Activated T-helper 17 cell treated with anti-CD3 and anti-CD28 coated beads, Interleukin-2, amount 50 U/mL, for 72 hours (primary cell): ENCODE measurements at regions not wholly inside any gene's neighbourhood (a gene's known extent, or its start where the extent isn't known, plus 50 kb on each side); places are given as distances from the start of the nearest gene placed in this dataset.
"Not testable (repeated sequence)": the region's sequence is repeated elsewhere in the genome, so short reads cannot be mapped to it uniquely, and the experiment has no call there.

Experiments used
- ATAC-seq: fragments of 150-1000 bp; cut with Tn5 transposase; replicated peaks from 2 replicates; pipeline ENCODE4 v1.10.0; 2021; ENCODE audit warnings: mild to moderate bottlenecking, moderate library complexity
- H3K27ac Mint-ChIP-seq: one replicate; pipeline ENCODE4 v1.8.0; 2022; ENCODE audit warnings: mixed read lengths
- H3K27me3 Mint-ChIP-seq: one replicate; pipeline ENCODE4 v1.8.0; 2022; ENCODE audit warnings: mixed read lengths
- H3K36me3 Mint-ChIP-seq: one replicate; pipeline ENCODE4 v1.8.0; 2022; ENCODE audit warnings: low read depth, mild to moderate bottlenecking, mixed read lengths
- H3K4me1 Mint-ChIP-seq: one replicate; pipeline ENCODE4 v1.8.0; 2022; ENCODE audit warnings: mixed read lengths
- H3K4me3 Mint-ChIP-seq: one replicate; pipeline ENCODE4 v1.8.0; 2022; ENCODE audit warnings: mild to moderate bottlenecking, mixed read lengths
- H3K9me3 Mint-ChIP-seq: one replicate; pipeline ENCODE4 v1.8.0; 2022; ENCODE audit warnings: mixed read lengths

DNA sequence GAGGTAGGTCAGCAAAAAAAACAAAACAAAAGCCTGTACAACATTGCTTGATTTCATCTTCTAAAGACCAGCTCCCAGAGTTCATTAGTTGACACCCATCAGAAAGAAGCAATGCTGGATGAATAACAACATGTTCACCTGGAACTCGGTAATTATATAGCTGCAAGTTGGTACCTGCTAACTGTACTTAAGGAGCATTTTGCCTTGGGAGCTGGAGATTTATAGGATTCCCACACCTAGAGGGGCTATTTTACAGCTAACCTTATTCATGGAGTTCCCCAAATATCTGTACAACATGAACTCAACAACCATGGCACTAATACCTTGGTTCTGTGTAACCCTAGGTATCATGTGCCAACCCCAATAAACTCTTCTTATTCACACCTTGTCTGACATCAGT is 281.1 kb upstream of the NCKAP5 start:
- Mint-ChIP-seq H3K4me3 (no peak overlapping the region), H3K4me1 (no peaks in the 10 kb centered on the region)
- ATAC-seq: no peak

DNA sequence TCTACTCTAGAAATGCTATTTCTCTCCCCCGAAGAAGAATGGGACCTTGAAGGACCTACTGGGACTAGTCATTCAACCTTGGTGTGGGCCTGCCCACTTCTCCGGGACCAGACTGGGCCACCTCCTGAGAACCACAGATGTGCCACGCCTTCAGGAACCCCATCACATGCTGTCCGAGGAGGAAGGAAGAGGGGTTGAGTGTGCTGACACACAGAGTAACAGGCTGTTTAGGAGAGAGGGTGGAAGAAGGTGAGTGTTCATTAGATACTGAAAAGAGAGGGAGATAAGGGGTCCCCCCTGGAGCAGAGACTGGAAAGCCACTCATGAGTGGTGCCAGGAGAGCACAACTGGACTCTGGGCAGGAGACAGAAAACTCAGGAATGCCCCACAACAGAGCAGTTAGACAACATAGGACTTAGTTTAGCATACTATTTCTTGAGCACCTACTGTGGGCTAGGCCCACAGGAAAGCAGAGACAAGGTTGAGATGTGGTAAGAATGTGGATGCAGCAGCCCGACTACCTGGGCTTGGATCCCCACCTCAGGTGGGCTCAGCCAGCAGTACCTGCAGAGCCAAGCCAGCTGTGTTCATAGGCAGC is 286.4 kb upstream of the NCKAP5 start:
- no peak overlapping the region for H3K27ac Mint-ChIP-seq
- H3K9me3 Mint-ChIP-seq: no peaks in the 10 kb centered on the region
- H3K36me3 Mint-ChIP-seq: no peaks in the 10 kb centered on the region
- no peak overlapping the region for H3K4me3 Mint-ChIP-seq
- ATAC-seq: no peak
- H3K27me3 Mint-ChIP-seq: peaks cover 5% of the 10 kb centered on the region
- no peaks in the 10 kb centered on the region for H3K4me1 Mint-ChIP-seq

More for the DNA sequence above, 281.1 kb upstream of the NCKAP5 start:
- H3K9me3 Mint-ChIP-seq: no peaks in the 10 kb centered on the region
- no peak overlapping the region for H3K27ac Mint-ChIP-seq
- peaks cover 24% of the 10 kb centered on the region for H3K27me3 Mint-ChIP-seq
- H3K36me3 Mint-ChIP-seq: no peaks in the 10 kb centered on the region

DNA sequence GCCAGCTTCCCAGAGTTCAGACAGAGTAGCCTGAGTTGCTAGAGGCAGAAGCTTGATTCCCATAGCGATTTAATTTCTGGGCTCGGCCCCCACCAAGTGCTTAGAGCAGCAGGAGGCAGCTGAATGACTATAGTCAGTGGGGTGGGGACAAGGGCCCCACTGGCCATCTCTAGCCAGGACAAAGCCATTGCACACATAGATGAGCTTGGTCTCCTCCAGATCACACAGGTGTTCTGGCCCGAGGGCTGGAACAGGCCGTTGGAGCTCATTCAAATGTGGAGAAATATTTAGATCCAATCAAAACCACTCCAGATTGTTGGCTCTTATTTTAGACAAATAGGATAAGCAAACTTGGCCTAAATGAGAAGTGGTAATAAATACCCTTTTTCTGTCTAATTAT is 287.3 kb upstream of the NCKAP5 start:
- H3K4me1 Mint-ChIP-seq: no peaks in the 10 kb centered on the region
- no peak overlapping the region for H3K4me3 Mint-ChIP-seq
- peaks cover 3% of the 10 kb centered on the region for H3K27me3 Mint-ChIP-seq
- no peak overlapping the region for H3K27ac Mint-ChIP-seq
- no peaks in the 10 kb centered on the region for H3K36me3 Mint-ChIP-seq
- H3K9me3 Mint-ChIP-seq: no peaks in the 10 kb centered on the region
- ATAC-seq: no peak

DNA sequence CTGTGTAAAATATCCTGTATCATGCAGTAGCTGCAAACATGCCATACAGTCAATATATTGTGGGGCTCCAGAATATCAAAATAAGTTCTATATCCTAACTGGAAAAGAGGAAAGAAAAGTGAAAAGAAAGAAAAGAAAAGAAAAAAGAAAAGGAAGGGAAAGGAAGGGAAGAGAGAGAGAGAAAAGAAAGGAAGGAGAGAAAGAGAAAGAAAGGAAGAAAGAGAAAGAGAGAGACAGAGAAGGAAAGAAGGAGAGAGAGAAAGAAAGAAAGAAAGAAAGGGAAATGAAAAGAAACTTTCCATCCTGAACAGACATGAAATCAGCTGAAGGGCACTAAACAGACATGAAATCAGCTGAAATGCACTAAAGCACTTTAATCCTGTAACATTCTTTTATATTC is 288.4 kb upstream of the NCKAP5 start:
- no peak for ATAC-seq
- Mint-ChIP-seq H3K4me3 (no peak overlapping the region), H3K27me3 (peaks cover 3% of the 10 kb centered on the region), H3K9me3 (no peaks in the 10 kb centered on the region), H3K36me3 (no peaks in the 10 kb centered on the region), H3K27ac (no peak overlapping the region), H3K4me1 (no peaks in the 10 kb centered on the region)

DNA sequence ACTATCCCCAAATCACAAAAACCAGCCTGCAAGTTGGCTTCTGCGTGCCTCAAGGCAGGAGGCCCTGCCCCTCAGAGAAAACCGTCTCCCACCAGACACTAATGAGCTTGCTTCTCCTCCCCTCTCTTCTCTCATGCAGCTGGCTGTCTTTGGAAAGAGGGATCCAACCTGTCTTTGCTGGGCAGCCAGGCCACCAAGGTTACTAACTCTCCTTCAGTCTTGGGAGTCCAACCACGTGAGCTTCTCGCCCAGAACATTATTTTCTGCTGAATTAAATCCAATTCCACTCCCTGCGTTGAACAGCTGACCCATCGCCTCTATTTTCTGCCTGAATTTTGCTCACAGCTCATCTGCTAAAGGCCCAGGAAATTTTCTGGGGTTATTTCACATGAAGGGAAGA is 291.3 kb upstream of the NCKAP5 start:
- no peaks in the 10 kb centered on the region for H3K9me3 Mint-ChIP-seq
- H3K27me3 Mint-ChIP-seq: peaks cover 15% of the 10 kb centered on the region
- H3K36me3 Mint-ChIP-seq: no peaks in the 10 kb centered on the region
- H3K4me1 Mint-ChIP-seq: no peaks in the 10 kb centered on the region
- H3K4me3 Mint-ChIP-seq: no peak overlapping the region
- ATAC-seq: no peak
- H3K27ac Mint-ChIP-seq: no peak overlapping the region

DNA sequence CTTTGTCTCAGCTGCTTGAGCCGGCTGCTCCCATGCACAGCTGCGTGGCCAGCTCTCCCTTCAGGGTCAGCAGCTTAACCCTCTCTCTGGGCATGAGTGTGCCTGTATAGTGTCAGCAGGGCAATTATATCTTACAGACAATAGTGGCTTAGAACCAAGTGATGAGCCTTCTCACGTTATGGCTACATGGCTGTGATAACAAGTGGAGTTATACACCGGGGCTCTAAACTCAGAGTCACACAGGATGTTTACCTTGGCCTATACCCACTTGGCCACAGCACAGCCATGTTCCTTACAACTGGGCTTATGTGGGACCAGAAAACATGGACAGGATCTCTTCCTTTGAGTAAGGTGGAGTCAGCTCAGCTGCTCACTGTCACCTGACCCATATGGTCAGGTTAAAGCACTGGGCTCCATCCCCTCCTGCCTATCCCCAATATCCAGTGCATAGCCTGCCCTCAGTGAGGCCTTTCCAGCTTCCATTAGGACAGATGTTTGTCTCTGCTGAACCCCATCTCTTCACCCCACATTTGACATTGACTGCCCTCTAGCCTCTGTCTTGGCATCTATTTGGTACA is 294.2 kb upstream of the NCKAP5 start:
- Mint-ChIP-seq H3K9me3 (no peaks in the 10 kb centered on the region), H3K36me3 (no peaks in the 10 kb centered on the region), H3K27me3 (peaks cover 29% of the 10 kb centered on the region), H3K4me1 (no peaks in the 10 kb centered on the region), H3K27ac (no peak overlapping the region), H3K4me3 (no peak overlapping the region)
- ATAC-seq: no peak

DNA sequence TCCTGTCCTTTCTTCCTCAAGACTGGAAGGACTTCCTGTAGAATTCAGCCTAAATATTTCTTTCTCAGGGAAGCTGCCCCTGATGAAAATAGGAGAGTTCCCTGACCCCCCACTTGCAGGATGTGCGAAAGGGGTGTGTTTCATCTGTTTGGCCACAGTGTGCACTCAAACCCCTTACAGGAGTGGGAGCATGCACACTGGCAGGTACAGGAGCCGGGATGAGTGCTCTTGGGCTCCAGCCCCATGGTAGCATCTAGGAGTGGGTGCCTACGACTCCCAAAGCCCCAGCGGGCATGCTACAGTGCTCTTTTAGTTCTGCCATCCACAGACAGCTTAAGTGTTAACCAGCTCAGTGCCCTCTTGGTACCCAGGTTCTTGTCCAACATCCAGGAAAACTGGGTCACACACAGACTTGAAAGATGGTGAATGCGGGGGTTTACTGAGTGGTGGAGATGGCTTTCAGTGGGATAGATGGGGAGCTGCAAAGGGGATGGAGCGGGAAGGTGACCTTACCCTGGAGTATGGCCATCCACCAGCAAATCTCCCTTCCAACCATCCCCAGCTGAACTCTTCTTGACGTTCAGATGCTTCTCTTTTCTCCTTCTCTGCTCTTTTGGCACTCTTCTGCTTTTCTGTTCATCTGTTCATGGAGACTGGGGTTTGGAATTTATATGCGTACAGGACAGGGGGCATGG is 295.0 kb upstream of the NCKAP5 start:
- Mint-ChIP-seq H3K27ac (no peak overlapping the region), H3K27me3 (peaks cover 36% of the 10 kb centered on the region), H3K36me3 (no peaks in the 10 kb centered on the region), H3K4me3 (no peak overlapping the region), H3K4me1 (no peaks in the 10 kb centered on the region), H3K9me3 (no peaks in the 10 kb centered on the region)
- no peak for ATAC-seq

DNA sequence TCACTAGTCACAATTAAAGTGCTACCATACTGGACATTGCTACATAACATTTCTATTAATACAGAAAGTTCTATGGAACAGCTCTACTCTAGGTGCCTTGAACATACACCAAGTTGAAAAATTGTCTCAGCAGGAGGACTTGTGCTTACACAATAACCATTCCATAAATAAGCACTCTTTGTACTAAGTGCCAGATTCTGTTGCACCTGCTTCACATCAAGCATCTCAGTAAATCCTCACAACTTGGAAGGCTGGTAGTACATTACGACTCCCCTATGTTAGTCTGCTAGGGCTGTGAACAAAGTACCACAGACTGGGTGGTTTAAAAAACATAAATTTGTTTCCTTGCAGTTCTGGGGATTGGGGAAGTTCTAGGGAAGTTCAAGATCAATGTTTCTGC is 296.9 kb upstream of the NCKAP5 start:
- H3K4me1 Mint-ChIP-seq: no peaks in the 10 kb centered on the region
- no peak overlapping the region for H3K27ac Mint-ChIP-seq
- no peak overlapping the region for H3K4me3 Mint-ChIP-seq
- no peaks in the 10 kb centered on the region for H3K9me3 Mint-ChIP-seq
- no peak for ATAC-seq
- no peaks in the 10 kb centered on the region for H3K36me3 Mint-ChIP-seq
- H3K27me3 Mint-ChIP-seq: peaks cover 47% of the 10 kb centered on the region

DNA sequence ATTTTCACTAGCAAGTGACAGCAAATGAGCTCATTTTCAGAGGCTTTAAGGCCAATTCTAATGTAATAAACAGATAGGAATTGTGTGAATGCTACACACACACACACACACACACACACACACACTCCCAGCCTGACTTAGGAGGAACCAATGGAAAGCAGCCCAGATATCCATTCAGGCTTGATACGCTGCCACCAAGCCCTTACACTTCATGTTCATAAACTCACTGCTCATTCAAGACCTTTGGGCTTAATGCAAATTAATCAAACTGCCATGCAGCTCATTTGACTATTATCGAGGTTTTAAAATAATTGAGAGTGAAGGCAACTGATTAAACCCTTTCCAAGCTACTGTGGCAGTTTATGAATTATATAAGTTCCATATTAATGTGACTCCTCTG is 298.9 kb upstream of the NCKAP5 start:
- ATAC-seq: no peak
- Mint-ChIP-seq H3K4me1 (no peaks in the 10 kb centered on the region), H3K4me3 (no peak overlapping the region)

DNA sequence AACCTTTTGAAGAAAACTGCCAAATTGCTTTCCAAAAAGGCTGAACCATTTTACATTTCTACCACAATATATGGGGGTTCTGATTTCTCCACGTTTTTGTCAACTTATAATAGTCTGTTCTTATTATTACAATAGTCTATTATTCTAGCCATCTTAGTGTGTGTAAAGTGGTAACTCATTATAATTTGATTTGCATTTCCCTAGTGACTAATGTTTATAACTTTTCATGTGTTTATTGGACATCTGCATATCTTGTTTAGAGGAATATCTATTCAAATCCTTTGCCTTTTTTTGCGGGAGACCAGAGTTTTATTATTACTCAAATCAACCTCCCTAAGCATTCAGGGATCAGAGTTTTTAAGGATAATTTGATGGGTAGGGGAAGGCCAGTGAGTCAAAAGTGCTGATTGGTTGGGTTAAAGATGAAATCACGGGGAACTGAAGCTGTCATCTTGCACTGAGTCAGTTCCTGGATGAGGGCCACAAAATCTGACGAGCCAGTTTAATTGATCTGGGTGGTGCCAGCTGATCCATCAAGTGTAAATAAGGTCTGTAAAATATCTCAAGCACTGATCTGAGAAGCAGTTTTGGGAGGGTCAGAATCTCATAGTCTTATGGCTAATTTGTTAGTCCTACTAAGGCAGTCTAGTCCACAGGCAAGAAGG is 303.4 kb upstream of the NCKAP5 start:
- Mint-ChIP-seq H3K4me1 (no peaks in the 10 kb centered on the region), H3K9me3 (no peaks in the 10 kb centered on the region), H3K27me3 (peaks cover 38% of the 10 kb centered on the region), H3K4me3 (no peak overlapping the region), H3K27ac (no peak overlapping the region), H3K36me3 (no peaks in the 10 kb centered on the region)
- ATAC-seq: no peak

More for the DNA sequence above, 298.9 kb upstream of the NCKAP5 start:
- Mint-ChIP-seq H3K27me3 (peaks cover 47% of the 10 kb centered on the region), H3K9me3 (no peaks in the 10 kb centered on the region), H3K36me3 (no peaks in the 10 kb centered on the region), H3K27ac (no peak overlapping the region)

DNA sequence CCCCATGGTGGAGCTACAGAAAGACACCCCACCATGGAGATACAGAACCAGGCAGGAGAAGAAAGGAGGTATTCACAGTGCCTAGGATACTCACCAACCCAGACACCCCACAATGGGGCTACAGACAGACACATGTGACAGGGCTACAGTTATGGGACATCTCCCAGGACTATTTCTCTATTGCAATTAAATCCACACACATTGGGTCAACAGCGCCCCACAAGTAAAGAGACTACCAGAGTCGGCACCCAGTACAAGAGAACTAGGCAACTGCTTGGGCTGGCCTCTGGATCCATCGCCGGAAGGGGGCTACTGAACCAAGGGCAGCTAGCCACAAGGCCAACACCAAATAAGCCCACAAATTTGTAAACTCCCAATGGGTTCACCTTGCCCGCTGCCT is 310.1 kb upstream of the NCKAP5 start:
- Mint-ChIP-seq H3K4me3 (no peak overlapping the region), H3K4me1 (no peaks in the 10 kb centered on the region), H3K27ac (no peak overlapping the region), H3K9me3 (no peaks in the 10 kb centered on the region), H3K36me3 (no peaks in the 10 kb centered on the region), H3K27me3 (peaks cover 38% of the 10 kb centered on the region)
- no peak for ATAC-seq

DNA sequence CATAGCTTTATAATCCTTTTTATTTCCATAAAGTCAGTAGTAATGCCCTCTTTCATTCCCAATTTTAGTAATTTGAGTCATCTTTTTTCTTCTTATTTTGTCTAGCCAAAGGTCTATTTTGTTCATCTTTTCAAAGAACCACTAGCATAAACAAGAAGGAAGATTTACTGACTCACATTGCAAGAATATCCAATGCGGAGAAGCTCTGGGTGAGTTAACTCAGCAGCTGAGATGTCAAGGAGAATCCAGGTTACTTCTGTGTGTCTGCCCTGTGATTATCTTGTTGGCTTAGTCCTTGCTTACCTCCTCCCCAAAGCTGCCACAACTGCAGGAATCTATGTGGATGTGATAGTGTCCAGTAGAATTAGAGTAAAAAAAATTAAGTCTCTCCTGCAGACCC is 311.4 kb upstream of the NCKAP5 start:
- no peaks in the 10 kb centered on the region for H3K36me3 Mint-ChIP-seq
- H3K4me1 Mint-ChIP-seq: no peaks in the 10 kb centered on the region
- no peaks in the 10 kb centered on the region for H3K9me3 Mint-ChIP-seq
- peaks cover 38% of the 10 kb centered on the region for H3K27me3 Mint-ChIP-seq
- H3K27ac Mint-ChIP-seq: no peak overlapping the region
- no peak overlapping the region for H3K4me3 Mint-ChIP-seq
- no peak for ATAC-seq

DNA sequence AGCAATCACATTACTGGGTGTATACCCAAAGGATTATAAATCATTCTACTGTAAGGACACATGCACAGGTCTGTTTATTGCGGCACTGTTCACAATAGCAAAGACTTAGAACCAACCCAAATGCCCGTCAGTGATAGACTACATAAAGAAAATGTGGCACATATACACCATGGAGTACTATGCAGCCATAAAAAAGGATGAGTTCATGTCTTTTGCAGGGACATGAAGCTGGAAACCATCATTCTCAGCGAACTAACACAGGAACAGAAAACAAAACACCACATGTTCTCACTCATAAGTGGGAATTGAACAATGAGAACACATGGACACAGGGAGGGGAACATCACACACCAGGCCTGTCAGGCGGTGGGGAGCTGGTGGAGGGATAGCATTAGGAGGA is 313.9 kb upstream of the NCKAP5 start:
- H3K36me3 Mint-ChIP-seq, H3K27ac Mint-ChIP-seq, H3K9me3 Mint-ChIP-seq, H3K4me3 Mint-ChIP-seq, H3K4me1 Mint-ChIP-seq, ATAC-seq: not testable (repeated sequence)
- H3K27me3 Mint-ChIP-seq: peaks cover 28% of the 10 kb centered on the region

DNA sequence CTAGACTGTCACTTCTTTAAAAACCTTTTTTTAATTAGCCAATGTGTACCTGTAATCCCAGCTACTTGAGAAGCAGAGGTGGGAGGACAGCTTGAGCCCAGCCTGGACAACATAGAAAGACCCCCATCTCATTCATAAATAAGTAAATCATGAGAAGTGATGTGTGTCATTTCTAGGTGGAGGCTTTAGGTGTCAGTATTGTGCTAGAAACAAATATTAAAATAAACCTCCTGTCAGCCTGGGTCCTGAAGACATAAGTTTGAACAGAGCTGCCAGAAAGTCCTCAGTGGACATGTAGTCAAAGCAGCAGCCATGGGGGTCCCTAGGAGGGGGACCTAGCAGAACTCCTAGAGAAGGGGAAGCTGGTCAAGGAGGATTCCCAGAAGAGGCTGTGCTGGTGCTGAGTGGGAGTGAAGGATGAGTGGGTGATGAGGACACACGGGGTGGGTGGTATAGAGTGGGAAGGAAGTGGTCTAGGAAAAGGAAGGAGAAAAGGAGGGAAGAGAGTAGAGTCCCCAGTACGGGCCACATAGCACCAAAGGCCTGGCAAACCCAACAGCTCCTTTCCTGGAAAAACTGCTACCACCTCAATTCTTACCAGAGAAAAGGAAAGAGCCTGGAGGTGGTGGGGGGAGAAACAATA is 316.6 kb upstream of the NCKAP5 start:
- Mint-ChIP-seq H3K36me3 (no peaks in the 10 kb centered on the region), H3K4me1 (no peaks in the 10 kb centered on the region), H3K4me3 (no peak overlapping the region), H3K9me3 (no peaks in the 10 kb centered on the region), H3K27me3 (peaks cover 20% of the 10 kb centered on the region), H3K27ac (no peak overlapping the region)
- no peak for ATAC-seq

DNA sequence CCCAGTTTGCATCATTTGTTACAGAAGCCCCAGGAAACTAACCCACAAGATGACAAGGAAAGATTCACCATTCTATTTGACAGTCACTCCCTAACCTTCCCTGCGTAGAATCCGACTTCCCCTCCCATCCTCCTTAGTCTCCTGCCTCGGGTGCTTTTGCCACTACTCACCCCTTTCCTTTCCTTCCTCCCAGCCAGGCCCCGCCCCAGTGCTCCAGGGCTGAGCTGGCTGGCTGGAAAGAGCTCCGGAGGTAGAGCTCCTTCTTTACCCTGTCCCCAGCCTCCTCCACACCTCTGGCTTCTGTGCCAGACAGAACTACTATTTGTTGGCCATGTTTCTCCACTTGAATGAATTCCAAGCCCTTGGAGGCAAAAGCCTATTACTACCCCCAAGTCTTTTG is 317.6 kb upstream of the NCKAP5 start:
- Mint-ChIP-seq H3K27ac (no peak overlapping the region), H3K4me1 (no peaks in the 10 kb centered on the region), H3K36me3 (no peaks in the 10 kb centered on the region), H3K27me3 (peaks cover 19% of the 10 kb centered on the region), H3K4me3 (no peak overlapping the region), H3K9me3 (no peaks in the 10 kb centered on the region)
- no peak for ATAC-seq
